ENCODE measurements at regions not wholly inside any gene's neighbourhood (a gene's known extent, or its start where the extent isn't known, plus 50 kb on each side); places are given as distances from the start of the nearest gene placed in this dataset.

DNA sequence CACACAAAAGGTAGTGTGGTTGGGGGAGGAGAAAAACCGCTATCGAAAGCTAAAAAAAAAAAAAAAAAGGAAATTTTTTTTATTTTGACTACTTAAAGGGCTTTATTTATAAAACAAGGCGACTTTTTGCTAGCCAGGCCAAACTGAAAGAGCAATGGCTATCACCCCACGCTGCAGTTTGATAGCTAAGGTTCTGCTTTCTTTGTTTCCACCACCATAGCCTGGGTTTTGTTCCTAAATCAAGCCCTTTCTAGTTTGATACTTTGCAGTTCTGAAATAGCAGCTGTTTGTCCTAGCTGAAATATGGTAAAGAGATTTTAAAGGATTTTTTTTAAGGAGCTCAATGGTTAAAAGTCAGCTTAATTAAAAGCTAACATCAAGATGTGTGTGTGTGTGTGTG, 67.4 kb upstream of the ABCA12 start:
- Mint-ChIP-seq H3K4me1 (no peaks in the 10 kb centered on the region), H3K27ac (no peak overlapping the region), H3K36me3 (no peaks in the 10 kb centered on the region), H3K27me3 (no peaks in the 10 kb centered on the region), H3K9me3 (peaks cover 4 to 26% (median 10%) of the 10 kb centered on the region in 7 donors), H3K4me3 (no peak overlapping the region)
- DNase-seq (no peak), ATAC-seq (ENCODE audit: low read depth in 2 of 2) (no peak)

GRCh38 chr2:215191477-215191876, 53.1 kb upstream of the ABCA12 start:
- peaks cover 0 to 10% (median 0%) of the 10 kb centered on the region in 7 donors for H3K9me3 Mint-ChIP-seq
- H3K4me1 Mint-ChIP-seq = no peaks in the 10 kb centered on the region
- H3K27me3 Mint-ChIP-seq = no peaks in the 10 kb centered on the region
- DNase-seq (no peak), ATAC-seq (ENCODE audit: low read depth in 2 of 2) (no peak)
- H3K4me3 Mint-ChIP-seq = no peak overlapping the region
- H3K27ac Mint-ChIP-seq = no peak overlapping the region
- no peaks in the 10 kb centered on the region for H3K36me3 Mint-ChIP-seq

DNA sequence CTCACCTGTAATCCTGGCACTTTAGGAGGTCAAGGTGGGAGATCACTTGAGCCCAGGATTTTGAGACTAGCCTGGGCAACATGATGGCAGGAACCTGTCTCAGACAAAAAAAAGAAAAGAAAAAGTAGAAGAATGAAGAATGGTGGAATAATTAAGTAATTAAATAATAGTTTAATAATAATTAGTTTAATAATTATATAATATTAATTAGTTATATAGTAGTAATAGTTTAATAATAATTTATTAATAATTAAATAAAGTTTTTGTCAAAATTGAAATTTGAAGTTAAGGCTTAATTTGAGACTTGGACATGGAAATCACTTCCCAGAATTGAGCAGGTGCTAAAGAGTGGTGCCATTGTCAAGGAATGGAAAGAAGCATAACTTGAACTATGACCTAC, 52.2 kb upstream of the ABCA12 start:
- H3K27ac Mint-ChIP-seq = peak overlapping the region in 1 of 6 donors; percentile 64

DNA sequence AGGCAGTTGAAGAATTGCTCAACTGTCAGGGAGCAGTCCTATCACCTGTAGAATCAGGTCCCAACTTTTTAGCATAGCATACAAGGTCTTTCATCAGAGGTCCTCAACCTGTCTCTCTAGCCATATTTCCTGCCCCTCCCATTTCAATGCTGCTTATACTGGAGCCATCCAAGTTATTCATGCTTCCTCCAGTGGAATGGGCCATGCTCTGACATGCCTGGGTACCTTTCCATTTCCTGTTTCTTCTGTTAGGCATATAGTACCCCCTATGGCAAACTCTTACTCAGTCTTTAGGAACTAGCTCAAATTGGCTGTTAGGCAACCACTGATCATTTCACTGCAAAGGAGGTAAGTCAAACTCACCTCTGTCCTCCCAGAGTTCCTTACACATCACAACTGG, 51.0 kb upstream of the ABCA12 start:
- ATAC-seq (ENCODE audit: low read depth in 2 of 2) (no peak), DNase-seq (no peak)
- peaks cover 0 to 3% (median 0%) of the 10 kb centered on the region in 3 donors for H3K27me3 Mint-ChIP-seq
- no peak overlapping the region for H3K27ac Mint-ChIP-seq
- no peaks in the 10 kb centered on the region for H3K36me3 Mint-ChIP-seq
- H3K4me3 Mint-ChIP-seq = no peak overlapping the region
- peaks cover 0 to 10% (median 0%) of the 10 kb centered on the region in 7 donors for H3K9me3 Mint-ChIP-seq
- H3K4me1 Mint-ChIP-seq = no peaks in the 10 kb centered on the region

More for the DNA sequence above, 52.2 kb upstream of the ABCA12 start:
- Mint-ChIP-seq H3K4me3 (no peak overlapping the region), H3K9me3 (peaks cover 0 to 10% (median 0%) of the 10 kb centered on the region in 7 donors), H3K4me1 (no peaks in the 10 kb centered on the region), H3K27me3 (peaks cover 0 to under 1% (median 0%) of the 10 kb centered on the region in 3 donors), H3K36me3 (no peaks in the 10 kb centered on the region)
- DNase-seq = no peak
- no peak for ATAC-seq (ENCODE audit: low read depth in 2 of 2)

Measured in naive B cell (primary cell).